Stomach (tissue), 4 donors: ENCODE measurements at regions not wholly inside any gene's neighbourhood (a gene's known extent, or its start where the extent isn't known, plus 50 kb on each side); places are given as distances from the start of the nearest gene placed in this dataset.

Experiments
- EP300 ChIP-seq: sonication (generic); formaldehyde crosslinking; IDR thresholded peaks from one replicate; pipeline ENCODE4 v1.6.1; 2017; ENCODE audit warnings: antibody characterized with exemption
- POLR2A ChIP-seq, 4 donors: fragments of 450-650 bp; IDR thresholded peaks; one replicate each; pipeline ENCODE4 v1.6.1; 2016; ENCODE audit warnings: antibody characterized with exemption in 4 of 4, control low read depth in 2 of 4, mild to moderate bottlenecking in 1 of 4, moderate library complexity in 1 of 4
- POLR2AphosphoS5 ChIP-seq, 3 donors: sonication (generic); formaldehyde crosslinking; IDR thresholded peaks; one replicate each; pipeline ENCODE4 v1.6.1; 2016; ENCODE audit warnings: antibody characterized with exemption in 3 of 3
- TF ChIP-seq, protein P1 (sequence below), 7 experiments: fragments of 450-650 bp in 4 of 7; fragments of 200-600 bp in 3 of 7; sonication (generic) in 3 of 7; IDR thresholded peaks; one replicate each; pipeline ENCODE4 v1.5.1; 2016 to 2019; ENCODE audit warnings: antibody characterized with exemption in 7 of 7, control low read depth in 2 of 7, mild to moderate bottlenecking in 1 of 7

DNA sequence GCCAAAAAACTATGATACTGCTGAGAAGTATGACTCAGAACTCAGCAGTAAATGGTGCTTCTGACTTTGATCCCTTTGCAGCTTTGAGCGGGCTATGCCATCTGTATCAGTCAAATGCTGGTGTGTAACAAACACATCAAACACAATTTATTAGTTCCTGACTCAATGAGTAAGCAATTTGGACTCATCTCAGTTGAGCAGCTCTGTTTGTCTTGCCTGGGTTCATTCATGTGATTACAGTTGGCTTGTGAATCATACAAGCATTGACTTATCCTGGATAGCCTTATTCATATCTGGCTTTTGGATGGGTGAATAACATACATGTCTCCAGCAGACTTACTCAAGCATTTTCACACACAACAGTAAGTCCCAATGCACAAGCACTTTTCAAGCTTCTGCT lies 858.8 kb downstream of the METTL15 start:
- no peak for TF ChIP-seq POLR2A (IDR thresholded peaks at IDR 0.05)
- TF ChIP-seq, protein P1, sequence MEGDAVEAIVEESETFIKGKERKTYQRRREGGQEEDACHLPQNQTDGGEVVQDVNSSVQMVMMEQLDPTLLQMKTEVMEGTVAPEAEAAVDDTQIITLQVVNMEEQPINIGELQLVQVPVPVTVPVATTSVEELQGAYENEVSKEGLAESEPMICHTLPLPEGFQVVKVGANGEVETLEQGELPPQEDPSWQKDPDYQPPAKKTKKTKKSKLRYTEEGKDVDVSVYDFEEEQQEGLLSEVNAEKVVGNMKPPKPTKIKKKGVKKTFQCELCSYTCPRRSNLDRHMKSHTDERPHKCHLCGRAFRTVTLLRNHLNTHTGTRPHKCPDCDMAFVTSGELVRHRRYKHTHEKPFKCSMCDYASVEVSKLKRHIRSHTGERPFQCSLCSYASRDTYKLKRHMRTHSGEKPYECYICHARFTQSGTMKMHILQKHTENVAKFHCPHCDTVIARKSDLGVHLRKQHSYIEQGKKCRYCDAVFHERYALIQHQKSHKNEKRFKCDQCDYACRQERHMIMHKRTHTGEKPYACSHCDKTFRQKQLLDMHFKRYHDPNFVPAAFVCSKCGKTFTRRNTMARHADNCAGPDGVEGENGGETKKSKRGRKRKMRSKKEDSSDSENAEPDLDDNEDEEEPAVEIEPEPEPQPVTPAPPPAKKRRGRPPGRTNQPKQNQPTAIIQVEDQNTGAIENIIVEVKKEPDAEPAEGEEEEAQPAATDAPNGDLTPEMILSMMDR (IDR thresholded peaks at IDR 0.05), result no peak
- no peak for TF ChIP-seq POLR2AphosphoS5 (IDR thresholded peaks at IDR 0.05)
- no peak for TF ChIP-seq EP300
